ENCODE measurements at regions not wholly inside any gene's neighbourhood (a gene's known extent, or its start where the extent isn't known, plus 50 kb on each side); places are given as distances from the start of the nearest gene placed in this dataset.

DNA sequence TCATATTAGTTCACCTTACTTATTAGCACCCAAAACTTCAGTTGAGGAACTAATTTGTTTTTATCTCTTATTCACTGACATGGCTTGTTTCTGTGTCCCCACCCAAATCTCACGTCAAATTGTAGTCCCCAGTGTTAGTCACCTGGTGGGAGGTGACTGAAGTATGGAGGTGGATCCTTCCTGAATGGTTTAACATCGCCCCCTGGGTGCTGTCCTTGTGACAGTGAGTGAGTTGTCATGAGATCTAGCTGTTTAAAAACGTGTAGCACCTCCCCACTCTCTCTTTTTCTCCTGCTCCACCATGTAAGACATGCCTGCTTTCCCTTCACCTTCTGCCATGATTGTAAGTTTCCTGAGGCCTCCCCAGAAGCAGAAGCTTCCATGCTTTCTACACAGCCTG, 75.0 kb upstream of the HECTD2 start:
- DNase-seq, result no peak

DNA sequence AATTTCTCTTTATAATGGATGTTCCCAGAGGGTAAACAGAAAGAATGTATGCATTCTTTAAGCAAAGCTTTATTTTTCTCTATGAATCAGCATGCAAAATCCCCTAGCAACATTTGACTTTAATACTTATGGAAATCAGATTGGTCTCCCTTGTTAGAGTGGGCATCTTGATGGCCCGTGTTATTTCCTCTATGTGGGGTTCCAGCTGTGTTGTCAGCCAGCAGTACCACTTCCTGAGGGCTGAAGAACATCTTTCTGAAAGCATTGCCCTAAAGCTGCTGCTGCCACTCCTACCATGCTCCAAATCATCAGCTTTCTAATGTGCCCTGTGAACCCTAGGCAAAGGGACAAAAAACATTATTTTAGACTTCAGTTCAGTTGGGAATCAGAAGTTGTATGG, 70.4 kb upstream of the HECTD2 start:
- DNase-seq, result no peak

DNA sequence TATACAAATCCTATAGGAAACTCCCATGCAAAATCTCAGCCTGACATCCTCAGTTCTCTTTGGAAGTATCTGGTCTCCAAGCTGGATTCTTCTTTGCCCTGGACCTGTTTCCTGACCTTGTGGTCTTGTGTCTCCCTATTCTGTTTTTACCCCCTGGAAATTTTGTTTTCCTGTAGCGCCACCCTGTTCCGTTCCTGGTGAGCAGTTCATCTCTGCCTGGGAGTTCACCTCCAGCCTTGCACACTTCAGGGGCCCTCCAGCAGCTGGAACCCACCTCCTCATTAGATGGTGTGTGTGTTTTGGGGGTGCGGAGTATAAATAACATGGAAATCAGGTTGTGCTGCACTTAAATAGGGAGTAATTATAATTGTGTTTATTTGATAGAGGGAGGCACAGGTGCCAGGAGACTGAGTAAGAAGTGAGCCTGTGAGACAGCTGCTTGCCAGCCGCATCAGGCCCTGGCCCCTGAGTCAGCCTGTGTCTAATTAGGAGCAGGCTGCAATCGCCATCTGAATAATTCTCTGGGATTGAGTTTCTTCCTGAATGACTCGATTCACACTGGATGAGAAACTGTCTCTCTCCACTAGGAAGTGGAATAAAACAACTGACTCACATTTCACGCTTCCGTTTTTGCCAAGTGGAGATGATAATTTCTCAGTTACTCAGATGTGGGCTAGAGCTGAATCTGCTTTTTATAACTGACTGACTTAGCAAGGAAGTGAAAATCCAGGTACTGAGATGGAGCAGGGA, 69.4 kb upstream of the HECTD2 start:
- peak in 37 of 58 donors; percentile 3 to 80 (median 26) for DNase-seq

DNA sequence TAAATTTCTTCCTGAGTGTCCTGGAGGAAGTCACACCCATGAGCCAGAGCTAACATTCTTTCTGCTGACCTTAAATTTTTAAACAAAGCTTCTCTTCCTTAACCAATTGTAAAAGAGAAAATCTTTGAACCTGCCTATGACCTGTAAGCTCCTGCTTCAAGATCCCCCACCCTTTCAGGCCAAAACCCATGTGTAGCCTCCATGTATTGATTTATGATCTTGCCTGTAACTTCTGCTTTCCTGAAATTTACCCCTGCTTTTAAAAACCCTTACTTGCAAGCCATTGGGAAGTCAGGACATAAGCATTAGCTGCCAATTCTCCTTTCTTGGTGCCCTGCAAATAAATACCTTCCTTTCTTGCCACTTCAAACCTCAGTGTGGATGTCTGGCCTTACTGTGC, 68.5 kb upstream of the HECTD2 start:
- DNase-seq, result no peak

DNA sequence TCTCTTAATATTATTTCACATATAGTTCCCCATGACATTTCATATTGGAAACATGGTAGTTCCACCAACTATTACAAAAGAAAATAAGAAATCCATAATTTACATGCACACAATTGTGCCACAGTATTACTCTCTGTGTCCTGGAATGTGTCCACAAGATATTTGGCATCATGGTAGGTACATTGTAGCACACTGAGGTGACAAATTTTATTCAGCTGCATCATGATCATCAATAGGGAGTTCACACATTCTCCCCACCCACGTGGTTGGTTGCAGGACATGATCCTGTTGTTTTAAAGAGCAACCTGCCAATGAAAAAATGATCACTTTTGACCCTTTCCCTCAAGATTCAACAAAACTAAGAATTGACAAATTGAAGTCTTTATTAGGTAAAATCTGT, 67.1 kb upstream of the HECTD2 start:
- no peak for DNase-seq

DNA sequence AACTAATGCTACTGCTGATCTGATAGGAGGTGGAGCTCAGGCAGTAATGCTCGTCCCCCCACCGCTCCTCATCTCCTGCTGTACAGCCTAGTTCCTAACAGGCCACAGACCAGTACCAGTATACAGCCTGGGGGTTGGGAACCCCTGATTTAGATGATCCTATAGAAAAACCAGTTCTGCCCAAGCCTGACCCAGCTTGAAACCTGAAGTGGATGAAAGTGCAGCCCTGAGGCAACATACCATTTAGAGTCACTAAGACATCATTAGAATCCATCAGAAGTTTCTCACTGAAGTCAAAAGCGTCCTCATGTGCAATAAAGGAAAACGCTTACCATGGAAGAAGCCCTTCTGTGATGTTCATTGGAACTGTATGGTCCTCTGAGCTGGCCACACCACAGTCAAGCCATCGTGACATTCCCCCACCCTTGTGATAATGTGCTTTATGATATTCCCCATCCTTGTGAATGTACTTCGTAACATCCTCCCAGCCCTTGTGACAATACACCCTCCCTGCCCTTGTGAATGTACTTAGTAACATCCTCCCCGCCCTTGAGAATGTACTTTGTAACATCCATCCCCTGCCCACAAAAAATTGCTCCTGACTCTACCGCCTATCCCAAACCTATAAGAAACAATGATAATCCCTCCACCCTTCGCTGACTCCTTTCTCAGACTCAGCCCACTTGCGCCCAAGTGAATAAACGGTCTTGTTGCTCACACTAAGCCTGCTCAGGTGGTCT, 65.9 kb upstream of the HECTD2 start:
- DNase-seq, result no peak

DNA sequence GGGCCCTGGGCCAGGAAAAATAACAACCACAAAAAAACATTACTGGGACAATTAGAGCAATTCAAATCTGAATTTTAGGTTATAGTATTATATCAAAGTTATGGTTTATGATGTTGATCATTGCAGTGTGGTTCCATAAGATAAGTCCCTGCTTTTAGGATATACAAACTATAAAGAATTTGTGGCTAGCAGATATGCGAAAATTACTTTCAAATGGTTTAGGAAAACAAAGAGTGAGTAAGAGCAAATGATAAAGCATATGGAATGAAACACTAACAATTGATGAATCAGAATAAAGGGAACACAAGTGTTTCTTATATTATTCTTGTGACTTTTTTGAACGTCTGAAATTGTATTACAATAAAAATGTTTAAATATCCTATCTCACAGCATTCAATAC, 64.4 kb upstream of the HECTD2 start:
- no peak for DNase-seq

DNA sequence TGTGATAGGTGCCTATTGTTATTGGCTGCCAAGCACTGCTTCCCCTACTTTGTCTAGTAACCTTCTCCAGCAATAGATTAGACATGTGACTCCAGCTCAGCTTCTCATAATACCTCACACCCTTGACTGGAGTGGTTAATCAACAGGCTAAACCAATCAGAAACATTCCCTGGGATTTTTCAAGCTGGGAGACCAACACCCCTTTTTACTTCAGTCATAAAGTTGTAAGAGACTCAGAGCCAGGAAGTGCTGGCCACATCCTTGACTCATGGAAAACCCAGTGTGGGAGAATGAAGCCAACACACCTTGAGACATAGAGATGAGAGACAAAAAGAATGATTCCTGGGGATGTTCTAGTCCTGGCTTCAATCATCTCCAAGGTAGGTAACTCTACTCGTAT, 62.6 kb upstream of the HECTD2 start:
- DNase-seq, result no peak

DNA sequence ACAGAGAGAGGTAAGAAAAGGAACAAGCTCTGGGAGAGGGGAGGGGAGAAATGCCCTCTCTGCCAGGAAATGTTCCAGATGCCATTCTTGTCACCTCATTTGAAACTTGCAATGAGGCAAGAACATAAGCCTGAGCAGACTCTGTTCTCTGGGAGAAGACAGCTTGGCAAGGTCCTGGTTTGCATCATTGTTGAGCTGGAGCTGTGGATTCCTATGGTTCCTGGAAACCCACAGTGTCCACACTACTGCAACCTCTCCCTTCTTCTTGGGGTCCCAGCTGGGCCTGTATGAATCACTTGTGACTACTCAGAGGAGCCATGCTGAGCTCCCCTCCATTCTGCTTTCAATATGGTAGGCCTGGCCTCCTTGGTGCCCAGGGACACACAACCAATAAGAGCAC, 60.8 kb upstream of the HECTD2 start:
- DNase-seq, result peak in 18 of 58 donors; percentile 1 to 66 (median 17)

DNA sequence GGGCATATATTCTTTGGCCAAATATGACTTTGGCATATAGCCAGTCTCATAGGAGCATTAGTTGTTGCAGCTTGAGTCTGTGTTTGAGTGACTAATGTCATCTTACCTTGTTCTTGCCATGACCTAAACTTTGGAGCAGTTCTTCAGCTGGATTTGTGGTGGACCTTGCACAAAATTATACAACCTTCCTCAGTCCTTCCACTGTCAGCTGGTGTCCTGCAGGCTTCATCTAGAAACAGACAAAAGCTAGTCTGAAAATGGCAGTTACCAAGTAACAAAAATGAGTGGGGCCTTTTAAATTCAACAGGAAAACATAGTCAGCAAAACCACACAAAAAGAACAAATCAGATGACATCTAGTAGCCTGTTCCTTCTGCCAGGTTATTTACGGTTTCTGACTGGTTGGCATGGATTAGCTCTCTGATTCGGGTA, 59.5 kb upstream of the HECTD2 start:
- no peak for DNase-seq

DNA sequence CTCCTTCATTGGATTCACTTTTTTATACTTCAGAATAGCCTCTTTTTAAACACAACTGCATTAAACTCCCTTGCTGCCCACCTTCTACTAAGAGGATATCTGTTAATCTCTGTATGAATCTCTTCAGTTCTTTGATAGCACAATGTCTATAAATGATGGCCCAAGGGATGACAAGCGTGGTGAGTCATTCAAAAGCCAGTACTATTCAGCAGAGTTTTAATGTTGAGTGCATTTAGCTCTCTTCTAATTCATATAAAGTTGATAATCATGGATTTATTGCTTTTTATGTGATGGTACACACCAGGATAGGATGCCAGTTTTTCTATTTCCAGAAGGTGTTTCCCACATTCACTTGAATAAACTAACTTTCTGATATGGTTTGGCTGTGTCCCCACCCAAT, 57.4 kb upstream of the HECTD2 start:
- DNase-seq, result no peak

DNA sequence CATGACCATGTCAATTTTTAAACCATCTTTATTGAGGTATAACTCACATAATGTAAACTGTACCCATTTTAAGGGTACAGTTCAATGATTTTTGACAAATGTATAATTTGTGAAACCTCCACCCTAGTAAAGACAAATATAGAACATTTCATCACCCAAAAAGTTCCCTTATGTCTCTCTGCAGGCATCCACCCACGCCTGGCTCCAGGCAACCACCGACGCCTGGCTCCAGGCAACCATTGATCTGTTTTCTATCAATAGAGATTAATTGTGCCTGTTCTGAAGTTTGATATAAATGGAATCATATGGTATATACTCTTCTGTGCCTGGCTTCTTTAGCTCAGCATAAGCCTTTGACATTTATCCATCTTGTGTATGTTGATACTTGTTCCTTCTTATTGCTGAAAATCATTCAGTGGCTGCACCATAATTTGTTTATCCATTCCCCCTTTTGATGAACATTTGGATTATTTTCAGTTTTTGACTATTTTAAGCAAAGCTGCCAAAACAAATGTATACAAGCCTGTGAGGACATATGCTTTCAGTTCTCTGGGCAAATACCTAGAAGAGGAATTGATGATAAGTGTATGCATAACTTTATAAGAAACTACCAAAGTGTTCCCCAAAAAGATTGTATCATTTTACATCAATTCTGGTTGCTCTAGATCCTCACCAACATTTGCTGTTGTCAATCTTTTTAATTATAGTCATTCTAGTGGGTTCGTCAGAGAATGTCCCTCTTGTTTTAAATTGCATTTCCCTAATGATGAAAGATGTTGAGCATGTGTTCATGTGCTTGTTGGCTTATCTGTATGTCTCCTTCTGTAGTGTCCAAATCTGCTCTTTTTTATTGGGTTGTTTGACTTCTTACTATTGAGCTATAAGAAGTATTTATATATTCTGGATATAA, 55.7 kb upstream of the HECTD2 start:
- DNase-seq, result peak in 3 of 58 donors; percentile 3 to 22 (median 6)

DNA sequence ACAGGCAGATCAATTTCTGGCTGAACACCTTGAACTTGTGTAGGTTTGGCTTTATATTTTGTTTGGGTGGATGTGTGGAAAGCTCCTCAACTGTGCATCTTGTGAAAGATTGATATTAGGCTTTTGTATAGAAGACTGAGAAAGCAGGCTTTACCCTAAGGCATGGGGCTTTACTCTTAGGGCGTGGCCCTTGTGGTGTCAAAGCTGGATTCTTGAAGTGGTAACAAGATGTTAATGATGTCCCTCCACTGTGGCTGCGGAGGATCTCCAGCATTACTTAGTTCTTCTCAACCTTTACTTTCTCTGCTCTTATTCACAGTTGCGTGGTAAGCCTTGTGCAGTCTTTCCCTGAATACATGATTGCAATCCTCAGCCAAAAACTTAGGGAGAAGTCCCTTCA, 54.1 kb upstream of the HECTD2 start:
- DNase-seq, result no peak

DNA sequence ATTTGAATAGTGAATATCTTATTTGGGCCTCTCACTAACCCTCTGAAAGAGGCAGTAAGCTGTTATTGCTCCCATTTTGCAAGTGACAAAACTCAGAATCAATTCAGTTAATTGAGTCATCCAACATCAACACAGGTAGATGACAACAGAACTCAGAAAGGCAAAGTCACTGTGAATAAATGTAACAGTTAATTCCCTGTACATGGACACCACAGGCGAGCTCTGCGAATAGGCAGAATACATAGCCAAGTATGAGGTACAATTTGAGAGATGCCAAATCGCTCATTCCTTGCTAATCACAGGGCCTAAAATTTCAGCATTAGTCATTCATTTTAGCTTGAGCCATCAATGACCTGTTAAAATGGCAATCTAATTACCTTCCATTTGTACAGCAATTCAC, 52.6 kb upstream of the HECTD2 start:
- no peak for DNase-seq
